SU-DHL-6 (cell line): ENCODE measurements at regions not wholly inside any gene's neighbourhood (a gene's known extent, or its start where the extent isn't known, plus 50 kb on each side); places are given as distances from the start of the nearest gene placed in this dataset.

Experiments
- CTCF ChIP-seq: fragments of 200-600 bp; sonication (generic); IDR thresholded peaks from one replicate; pipeline ENCODE4 v1.5.1; 2017; ENCODE audit warnings: antibody characterized with exemption, mild to moderate bottlenecking, low read length, moderate library complexity; ENCODE audit not compliant: insufficient read depth, poor library complexity, severe bottlenecking
- EZH2phosphoT487 ChIP-seq: fragments of 200-600 bp; sonication (generic), shearing (Covaris generic); conservative IDR thresholded peaks from 2 replicates; pipeline ENCODE4 v1.6.1; 2018; ENCODE audit warnings: mild to moderate bottlenecking, antibody characterized with exemption, low read length, moderate library complexity, mixed read lengths

- TF ChIP-seq CTCF = no peak
- TF ChIP-seq EZH2phosphoT487 = no peak
Observed at GRCh38 chr6:82056567-82056966, 191.0 kb downstream of the IBTK start.
